NCI-H1436 treated with DMSO at 0.1 percent for 48 hours (cell line): ENCODE measurements at regions not wholly inside any gene's neighbourhood (a gene's known extent, or its start where the extent isn't known, plus 50 kb on each side); places are given as distances from the start of the nearest gene placed in this dataset.
"Not testable (repeated sequence)": the region's sequence is repeated elsewhere in the genome, so short reads cannot be mapped to it uniquely, and the experiment has no call there.

Experiments
- DNase-seq: peaks from one replicate; lab custom pipeline; 2025; lab: John Stamatoyannopoulos, UW

DNA sequence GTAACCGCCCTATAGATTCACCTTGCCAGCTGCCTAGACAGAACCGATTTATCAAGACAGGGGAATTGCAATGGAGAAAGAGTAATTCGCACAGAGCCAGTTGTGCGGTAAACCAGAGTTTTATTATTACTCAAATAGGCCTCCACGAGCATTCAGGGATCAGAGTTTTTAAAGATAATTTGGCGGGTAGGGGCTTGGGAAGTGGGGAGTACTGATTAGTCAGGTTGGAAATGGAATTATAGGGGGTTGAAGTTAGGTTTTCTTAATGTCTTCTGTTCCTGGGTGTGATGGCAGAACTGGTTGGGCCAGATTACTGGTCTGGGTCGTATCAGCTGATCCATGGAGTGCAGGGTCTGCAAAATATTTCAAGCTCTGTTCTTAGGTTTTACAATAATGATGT lies 756.9 kb upstream of the ADGRB3 start:
- DNase-seq: not testable (repeated sequence)

DNA sequence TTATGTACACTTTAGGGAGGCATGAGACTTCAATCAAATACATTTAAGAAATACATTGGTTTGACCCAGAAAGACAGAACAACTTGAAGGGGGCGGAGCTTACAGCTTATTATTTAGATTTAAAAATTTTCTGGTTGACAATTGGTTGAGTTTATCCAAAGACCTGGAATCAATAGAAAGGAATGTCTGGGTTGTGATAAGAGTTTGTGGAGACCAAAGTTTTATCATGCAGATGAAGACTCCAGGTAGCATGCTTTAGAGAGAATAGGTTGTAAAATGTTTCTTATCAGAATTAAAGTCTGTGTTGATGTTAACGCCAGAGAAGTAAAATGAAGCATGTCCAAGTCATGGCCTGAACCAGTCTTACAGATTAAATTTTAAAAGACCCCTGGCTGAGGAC lies 757.8 kb upstream of the ADGRB3 start:
- DNase-seq: no peak

DNA sequence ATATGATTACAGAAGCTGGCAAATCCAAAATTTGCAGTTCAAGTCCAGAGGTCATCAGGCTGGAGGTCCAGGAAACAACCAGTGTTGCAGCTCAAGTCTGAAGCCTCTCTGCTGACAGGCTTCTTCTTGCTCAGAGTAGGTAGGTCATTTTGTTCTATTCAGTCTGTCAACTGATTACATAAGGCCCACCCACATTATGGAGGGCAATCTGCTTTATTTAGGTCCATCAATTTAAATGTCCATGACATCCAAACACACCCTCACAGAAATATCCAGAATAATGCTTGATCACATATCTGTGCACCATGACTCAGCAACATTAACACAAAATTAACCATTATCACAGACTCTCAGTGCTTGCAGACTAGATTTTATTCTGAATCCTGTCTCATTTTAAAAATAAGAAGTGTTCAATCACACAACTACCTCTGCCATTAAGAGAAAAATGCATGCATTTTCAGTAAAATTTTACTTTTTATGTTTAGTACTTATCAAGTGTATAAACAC lies 759.2 kb upstream of the ADGRB3 start:
- DNase-seq: no peak

DNA sequence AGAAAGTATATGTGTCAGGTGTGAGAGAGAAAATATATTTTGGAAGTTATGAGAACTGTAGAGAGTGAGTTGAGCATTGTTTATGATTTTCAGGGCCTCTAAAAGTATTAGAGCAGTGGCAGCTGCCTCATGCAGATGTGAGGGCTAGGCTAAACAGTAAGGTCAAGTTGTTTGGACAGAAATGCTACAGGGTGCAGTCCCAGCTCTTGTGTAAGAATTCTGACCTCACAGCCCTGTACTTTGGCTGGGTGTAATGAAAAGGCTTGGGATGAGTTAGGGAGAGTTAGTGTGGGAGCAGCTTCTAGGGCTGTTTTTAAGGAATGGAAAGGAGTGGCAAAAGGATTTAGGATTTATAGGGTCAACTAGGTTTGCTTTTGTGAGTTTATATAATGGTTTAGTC lies 764.8 kb upstream of the ADGRB3 start:
- DNase-seq: no peak

DNA sequence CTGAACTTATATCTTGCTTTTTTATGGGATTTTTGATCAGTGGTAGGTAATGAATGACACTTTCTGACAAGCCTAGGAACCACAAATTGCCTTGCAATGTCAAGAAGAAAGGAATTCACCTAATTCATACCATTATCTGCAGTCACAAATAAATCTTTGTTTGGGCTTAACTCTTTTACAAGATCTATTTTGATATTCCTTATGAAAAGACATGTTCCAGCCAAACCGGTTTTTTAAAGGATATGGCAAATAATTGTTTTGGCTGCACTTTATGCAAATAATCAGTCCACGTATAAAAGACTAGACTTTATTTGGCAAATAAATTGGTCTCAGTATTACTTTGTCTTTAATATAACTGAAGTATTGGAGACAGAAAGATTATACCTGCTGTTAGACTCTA lies 771.7 kb upstream of the ADGRB3 start:
- no peak for DNase-seq

DNA sequence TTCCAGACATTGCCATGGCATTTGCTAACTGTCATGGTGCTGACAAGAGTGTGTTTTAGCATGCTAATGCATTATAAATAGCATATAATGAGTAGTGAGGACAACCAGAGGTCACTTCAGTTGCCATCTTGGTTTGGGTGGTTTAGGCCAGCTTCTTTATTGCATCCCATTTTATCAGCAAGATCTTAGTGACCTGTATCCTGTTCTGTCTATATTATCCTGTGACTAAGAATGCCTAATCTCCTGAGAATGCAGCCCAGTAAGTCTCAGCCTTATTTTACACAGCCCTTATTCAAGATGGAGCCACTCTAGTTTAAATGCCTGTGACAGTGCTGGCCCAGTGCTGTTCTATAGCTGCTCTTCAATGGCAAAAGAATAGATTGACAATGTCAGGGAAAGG lies 781.0 kb upstream of the ADGRB3 start:
- DNase-seq: no peak

DNA sequence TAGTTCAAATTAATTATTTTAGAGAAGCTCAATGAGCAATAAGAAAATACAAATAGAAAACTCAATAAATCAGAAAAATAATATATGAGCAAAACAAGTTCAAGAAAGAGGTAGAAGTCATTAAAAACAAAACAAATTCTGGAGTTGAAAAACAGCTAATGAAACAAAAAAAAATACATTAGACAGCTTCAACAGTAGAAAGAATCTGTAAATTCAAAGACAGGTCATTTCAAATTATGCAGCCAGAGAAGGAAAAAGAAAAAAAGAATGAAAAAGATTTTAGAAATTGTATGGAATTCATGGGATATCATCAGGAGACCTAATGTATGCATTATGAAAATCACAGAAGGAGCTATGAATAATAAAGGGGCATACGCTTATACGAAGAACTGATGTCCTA lies 795.3 kb upstream of the ADGRB3 start:
- no peak for DNase-seq

DNA sequence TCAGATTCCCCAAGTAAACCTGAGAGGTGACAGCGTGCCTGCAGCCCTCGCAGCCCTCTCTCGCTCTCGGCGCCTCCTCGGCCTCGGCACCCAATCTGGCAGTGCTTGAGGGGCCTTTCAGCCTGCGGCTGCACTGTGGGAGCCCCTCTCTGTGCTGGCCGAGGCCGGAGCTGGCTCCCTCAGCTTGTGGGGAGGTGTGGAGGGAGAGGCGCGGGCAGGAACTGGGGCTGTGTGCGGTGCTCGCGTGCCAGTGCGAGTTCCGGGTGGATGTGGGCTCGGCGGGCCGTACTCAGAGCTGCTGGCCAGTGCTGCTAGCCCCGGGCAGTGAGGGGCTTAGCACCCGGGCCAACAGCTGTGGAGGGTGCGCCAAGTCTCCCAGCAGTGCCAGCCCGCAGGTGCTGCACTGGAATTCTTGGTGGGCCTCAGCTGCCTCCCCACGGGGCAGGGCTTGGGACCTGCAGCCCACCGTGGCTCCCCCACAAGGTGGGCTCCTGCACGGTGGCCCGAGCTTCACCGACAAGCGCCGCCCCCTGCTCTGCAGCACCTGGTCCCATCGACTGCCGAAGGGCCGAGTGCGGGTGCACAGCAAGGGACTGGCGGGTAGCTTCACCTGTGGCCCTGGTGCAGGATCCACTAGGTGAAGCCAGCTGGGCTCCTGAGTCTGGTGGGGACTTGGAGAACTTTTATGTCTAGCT lies 809.7 kb upstream of the ADGRB3 start:
- no peak for DNase-seq

DNA sequence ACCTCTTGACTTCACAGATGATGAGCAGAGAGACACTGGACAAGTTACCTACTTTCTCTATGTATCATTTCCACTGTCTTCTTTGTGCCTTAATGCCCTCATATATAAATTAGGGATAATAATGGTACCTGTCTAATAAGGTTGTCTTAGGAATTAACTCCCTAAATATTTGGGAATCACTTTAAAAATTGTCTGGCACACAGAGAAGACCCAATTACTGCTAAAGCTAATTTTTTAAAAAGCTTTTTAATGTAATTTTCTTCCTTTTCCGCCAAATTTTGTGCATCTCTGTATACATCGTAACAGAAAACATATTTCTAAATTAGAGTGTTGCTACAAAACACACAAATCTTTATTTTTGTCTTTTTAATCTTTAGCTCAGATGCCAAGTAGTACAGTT lies 816.8 kb upstream of the ADGRB3 start:
- no peak for DNase-seq

DNA sequence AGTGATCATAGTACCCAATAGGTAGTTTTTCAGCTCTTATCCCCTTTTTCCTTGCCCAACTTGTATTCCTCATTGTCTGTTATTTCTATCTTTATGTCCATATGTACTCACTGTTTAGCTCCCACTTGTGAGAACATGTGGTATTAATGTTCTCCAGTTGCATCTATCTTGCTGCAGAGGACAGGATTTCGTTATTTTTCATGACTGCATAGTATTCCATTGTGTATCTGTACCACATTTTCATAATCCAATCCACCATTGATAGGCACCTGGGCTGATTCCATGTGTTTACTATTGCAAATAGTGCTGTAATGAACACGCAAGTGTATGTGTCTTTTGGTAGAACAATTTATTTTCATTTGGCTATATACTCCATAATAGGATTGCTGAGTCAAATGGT lies 819.5 kb upstream of the ADGRB3 start:
- no peak for DNase-seq

DNA sequence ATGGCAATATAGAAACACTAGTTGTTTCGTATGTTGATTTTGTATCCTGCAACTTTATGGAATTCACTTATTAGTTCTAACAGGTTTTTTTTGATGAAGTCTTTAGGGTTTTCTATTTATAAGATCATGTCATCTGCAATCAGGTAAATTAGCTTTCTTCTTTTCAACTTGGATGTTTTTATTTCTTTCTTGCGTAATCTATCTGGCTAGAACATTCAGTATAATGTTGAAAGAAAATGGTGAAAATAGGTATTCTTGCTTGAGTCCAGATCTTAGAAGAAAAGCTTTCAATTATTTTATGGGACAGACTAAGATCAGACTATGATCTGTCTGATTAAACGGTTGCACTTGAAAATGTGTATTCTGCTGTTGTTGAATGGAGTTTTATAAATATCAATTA lies 820.8 kb upstream of the ADGRB3 start:
- DNase-seq: no peak

DNA sequence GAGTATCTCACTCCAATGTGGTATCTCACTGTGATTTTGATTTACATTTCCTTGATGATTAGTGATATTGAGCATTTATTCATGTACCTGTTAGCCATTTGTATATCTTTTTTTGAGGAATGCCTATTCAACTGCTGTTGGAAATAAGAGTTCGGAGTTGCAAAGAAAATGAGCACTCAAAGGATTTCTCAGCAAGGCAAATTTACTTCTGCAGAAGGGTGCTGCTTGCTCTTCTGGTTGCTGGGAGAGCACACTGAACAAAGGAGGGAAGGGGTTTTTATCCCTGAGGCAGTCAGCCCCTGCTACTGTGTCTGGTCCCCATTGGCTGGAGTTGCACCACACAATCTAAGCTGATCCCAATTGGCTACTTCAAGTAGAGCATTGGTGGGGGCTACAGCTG lies 822.4 kb upstream of the ADGRB3 start:
- DNase-seq: no peak

DNA sequence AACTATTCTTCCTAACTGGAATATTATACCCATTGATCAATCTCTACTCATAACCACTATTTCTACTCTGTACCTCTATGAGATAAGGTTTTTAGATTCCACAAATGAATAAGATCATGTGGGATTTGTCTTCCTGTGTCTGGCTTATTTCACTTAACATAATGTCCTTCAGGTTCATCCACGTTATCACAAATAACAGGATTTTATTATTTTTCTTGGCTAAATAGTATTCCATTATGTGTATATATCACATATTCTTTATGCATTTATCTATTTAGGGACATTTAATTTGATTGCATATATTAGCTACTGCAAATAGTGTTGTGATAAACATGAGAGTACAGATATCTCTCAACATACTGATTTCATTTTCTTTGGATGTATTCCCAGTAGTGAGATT lies 823.0 kb upstream of the ADGRB3 start:
- DNase-seq: no peak

DNA sequence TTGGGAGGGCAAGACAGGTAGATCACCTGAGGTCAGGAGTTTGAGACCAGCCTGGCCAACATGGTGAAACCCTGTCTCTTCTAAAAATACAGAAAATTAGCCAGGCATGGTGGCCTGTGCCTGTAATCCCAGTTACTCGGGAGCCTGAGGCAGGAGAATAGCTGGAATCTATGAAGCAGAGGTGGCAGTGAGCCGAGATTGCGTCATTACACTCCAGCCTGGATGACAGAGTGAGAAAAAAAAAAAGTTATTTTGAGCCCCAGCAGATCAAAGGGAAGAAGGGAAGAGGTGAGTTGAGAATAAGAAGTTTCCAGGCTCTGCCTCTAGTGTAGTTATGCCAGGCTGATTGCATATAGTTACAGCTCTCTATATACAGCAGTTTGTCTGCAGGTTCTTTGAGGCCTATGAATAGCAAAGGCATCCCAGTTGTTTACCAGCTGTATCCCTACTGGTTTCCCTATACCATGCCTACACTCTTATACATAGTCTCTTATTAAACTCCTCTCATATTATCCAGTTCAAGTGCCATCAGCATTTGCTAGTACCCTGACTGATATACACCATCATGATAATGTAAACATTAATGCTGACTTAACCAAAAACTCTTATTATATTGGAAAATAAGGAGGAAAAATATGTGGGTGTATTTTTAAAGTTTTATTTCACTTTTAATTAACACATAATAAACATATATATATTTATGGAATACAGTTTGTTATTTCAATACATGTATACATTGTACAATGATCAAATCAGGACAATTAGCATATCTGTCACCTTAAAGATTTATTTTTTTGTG lies 823.6 kb upstream of the ADGRB3 start:
- DNase-seq: no peak

DNA sequence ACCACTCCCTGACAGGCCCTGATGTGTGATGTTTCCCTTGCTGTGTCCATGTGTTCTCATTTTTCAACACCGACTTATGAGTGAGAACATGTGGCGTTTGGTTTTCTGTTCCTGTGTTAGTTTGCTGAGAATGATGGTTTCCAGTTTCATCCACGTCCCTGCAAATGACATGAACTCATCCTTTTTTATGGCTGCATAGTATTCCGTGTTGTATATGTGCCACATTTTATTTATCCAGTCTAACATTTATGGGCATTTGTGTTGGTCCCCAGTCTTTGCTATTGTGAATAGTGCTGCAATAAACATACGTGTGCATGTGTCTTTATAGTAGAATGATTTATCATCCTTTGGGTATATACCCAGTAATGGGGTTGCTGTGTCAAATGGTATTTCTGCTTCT lies 830.3 kb upstream of the ADGRB3 start:
- not testable (repeated sequence) for DNase-seq

DNA sequence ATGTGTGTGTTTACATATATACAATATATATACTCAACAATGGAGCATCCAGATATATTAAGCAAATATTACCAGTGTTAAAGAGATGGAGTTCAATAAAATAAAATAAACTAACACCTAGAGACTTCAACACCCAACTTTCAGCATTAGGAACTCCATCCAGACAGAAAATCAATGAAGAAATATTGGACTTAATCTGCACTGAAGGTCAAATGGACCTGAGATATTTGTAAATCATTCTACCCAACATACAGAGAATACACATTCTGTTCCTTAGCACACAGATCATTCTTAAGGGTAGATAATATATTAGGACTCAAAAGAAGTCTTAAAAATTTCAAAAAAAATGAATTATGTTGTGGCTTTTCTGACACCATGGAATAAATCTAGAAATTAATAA lies 832.3 kb upstream of the ADGRB3 start:
- DNase-seq: no peak

DNA sequence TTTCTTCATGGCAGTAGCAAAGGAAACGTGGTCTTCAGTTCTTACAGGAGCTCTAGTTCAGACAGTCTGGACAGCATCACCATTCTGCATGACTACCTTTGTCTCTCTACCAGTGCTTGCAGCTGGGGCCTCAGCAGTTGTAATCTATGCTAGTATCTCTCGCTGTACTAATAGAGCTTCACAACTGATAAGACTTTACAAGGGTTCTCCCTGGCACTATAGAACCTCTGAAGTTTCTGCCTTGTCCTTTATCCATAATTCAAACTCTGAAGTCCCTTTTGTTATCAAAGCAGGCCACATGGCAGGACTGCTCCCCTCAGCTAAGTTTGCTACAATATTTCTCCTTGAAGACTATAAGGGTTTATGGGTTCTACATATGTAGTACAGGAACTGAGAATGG lies 842.1 kb upstream of the ADGRB3 start:
- DNase-seq: no peak

DNA sequence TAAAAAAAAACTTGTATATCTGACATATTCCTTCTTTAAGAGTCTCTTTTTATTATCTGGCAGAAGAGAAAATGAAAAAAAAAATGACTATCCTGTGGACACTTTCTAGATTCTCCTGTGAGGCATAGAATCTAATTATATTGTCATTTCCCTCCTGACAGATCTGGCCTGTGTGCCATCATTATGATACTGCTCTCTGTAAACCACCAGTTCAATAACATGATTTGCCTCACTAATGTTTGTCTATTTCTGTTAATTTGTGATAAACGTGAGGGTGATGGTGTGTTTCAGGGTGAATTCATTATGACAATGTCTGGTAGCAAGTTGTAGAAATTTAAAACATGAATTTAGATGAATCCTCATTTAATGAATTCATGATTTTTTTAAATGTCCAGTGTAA lies 844.5 kb upstream of the ADGRB3 start:
- DNase-seq: no peak

DNA sequence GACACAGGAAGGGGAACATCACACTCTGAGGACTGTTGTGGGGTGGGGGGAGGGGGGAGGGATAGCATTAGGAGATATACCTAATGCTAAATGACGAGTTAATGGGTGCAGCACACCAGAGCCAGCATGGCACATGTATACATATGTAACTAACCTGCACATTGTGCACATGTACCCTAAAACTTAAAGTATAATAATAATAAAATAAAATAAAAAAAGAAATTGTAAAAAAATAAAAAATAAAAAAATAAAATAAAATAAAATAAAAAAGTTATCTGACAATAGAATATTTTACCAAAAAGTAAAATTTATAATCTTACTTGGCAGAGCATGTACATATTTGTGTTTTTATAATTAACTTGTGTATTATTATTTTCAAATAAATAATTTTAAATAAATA lies 848.0 kb upstream of the ADGRB3 start:
- not testable (repeated sequence) for DNase-seq

DNA sequence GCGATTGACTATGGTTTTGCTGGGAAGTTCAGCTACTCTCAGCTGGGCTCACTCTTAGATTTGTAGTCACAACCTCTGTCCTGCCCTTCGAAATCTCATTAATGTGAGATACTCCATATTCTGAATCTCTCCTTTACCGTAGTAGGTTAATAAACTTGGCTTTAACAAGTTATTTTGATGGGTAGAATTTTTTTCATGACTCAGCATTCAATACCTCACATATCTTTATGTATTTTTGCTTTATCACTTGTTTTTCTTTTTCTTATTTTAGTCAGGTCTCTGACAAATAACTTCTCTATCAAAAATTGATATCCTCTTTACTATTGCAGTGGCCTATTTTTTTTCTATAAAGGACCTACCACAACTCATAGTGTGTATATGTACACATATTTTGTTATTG lies 855.2 kb upstream of the ADGRB3 start:
- DNase-seq: no peak

DNA sequence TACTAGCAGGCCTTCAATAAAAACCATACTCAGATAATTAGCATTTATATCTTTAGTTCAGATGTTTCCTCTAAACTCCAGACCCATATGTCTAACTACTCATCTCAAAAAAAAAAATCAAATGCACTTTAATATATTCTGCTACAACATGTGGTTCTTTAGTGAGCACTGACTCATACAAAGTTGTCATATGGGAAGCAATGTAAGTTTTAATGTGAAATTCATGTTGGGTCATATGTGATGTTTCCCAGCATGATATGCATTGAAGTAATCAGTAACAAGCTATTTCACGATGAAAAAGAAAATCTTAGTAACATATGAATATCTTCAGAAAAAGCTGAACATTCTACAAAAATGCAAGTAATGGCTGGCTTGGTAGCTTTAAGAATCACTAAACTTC lies 859.7 kb upstream of the ADGRB3 start:
- DNase-seq: no peak

DNA sequence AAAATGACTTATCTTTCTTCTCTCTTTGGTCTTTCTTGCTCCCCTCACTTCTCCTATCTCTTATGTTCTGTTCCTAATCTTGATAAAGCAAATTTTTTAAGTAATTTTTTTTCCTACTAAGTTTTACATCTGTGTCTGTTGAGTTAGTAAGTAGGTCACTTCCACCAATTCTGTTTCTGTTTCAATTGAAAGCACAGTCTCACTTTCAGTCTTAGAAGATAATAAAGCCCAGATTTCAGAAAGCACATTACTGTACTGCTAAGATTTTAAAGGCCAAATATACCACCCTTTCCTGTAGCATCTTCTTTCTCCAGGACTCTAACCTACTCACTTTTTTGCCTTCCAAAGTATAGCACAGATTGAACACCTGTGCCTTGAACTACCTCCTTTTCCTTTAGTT lies 866.1 kb upstream of the ADGRB3 start:
- DNase-seq: no peak

DNA sequence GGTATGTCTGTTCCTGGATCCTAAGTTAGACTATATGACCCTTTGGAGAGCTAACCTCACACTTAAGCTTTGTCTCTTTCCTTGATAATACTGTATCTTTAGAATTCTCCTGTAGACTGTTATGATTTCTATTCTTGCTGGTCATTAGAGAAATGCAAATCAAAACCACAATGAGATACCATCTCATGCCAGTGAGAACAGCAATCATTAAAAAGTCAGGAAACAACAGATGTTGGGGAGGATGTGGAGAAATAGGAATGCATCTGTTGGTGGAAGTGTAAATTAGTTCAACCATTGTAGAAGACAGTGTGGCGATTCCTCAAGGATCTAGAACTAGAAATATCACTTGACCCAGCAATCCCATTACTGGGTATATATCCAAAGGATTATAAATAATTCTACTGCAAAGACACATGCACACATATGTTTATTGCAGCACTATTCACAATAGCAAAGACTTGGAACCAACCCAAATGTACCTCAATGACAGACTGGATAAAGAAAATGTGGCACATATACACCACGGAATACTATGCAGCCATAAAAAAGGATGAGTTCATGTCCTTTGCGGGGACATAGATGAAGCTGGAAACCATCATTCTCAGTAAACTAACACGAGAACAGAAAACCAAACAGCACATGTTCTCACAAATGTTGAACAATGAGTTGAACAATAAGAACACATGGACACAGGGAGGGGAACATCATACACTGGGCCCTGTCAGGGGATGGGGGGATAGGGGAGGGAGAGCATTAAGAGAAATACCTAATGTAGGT lies 867.8 kb upstream of the ADGRB3 start:
- DNase-seq: not testable (repeated sequence)
